ENCODE measurements at regions not wholly inside any gene's neighbourhood (a gene's known extent, or its start where the extent isn't known, plus 50 kb on each side); places are given as distances from the start of the nearest gene placed in this dataset.
A peak's percentile ranks its signal among the peaks of the same experiment; 100 is the strongest.

- DNase-seq (ENCODE audit: low read depth): no peak
Observed at GRCh38 chr5:91690921-91691320, 307.8 kb upstream of the ARRDC3 start.

GRCh38 chr5:91687430-91687829, 304.3 kb upstream of the ARRDC3 start:
- DNase-seq (ENCODE audit: low read depth): no peak

- DNase-seq (ENCODE audit: low read depth): no peak
Observed at GRCh38 chr5:91684625-91685024, 301.5 kb upstream of the ARRDC3 start.

- DNase-seq (ENCODE audit: low read depth): no peak
Observed at GRCh38 chr5:91670563-91670962, 287.4 kb upstream of the ARRDC3 start.

- DNase-seq (ENCODE audit: low read depth): no peak
Observed at GRCh38 chr5:91670122-91670521, 287.0 kb upstream of the ARRDC3 start.

- DNase-seq (ENCODE audit: low read depth): no peak
Observed at GRCh38 chr5:91668261-91668660, 285.1 kb upstream of the ARRDC3 start.

GRCh38 chr5:91652678-91653077, 269.6 kb upstream of the ARRDC3 start:
- DNase-seq (ENCODE audit: low read depth): no peak

- DNase-seq (ENCODE audit: low read depth): no peak
Observed at GRCh38 chr5:91651704-91652103, 268.6 kb upstream of the ARRDC3 start.

- no peak for DNase-seq (ENCODE audit: low read depth)
Observed at GRCh38 chr5:91645347-91645746, 262.2 kb upstream of the ARRDC3 start.

GRCh38 chr5:91643797-91644196, 260.7 kb upstream of the ARRDC3 start:
- no peak for DNase-seq (ENCODE audit: low read depth)

- DNase-seq (ENCODE audit: low read depth): no peak
Observed at GRCh38 chr5:91642581-91642980, 259.5 kb upstream of the ARRDC3 start.

- peak; percentile 77 for DNase-seq (ENCODE audit: low read depth)
Observed at GRCh38 chr5:91641730-91642350, 258.7 kb upstream of the ARRDC3 start.

GRCh38 chr5:91639744-91640143, 256.6 kb upstream of the ARRDC3 start:
- no peak for DNase-seq (ENCODE audit: low read depth)

GRCh38 chr5:91638010-91638409, 254.9 kb upstream of the ARRDC3 start:
- DNase-seq (ENCODE audit: low read depth): no peak

GRCh38 chr5:91635950-91636734, 253.0 kb upstream of the ARRDC3 start:
- DNase-seq (ENCODE audit: low read depth): no peak

- no peak for DNase-seq (ENCODE audit: low read depth)
Observed at GRCh38 chr5:91632871-91633270, 249.8 kb upstream of the ARRDC3 start.

- no peak for DNase-seq (ENCODE audit: low read depth)
Observed at GRCh38 chr5:91611746-91612145, 228.6 kb upstream of the ARRDC3 start.

GRCh38 chr5:91607675-91608074, 224.6 kb upstream of the ARRDC3 start:
- DNase-seq (ENCODE audit: low read depth): no peak

- no peak for DNase-seq (ENCODE audit: low read depth)
Observed at GRCh38 chr5:91599863-91600262, 216.7 kb upstream of the ARRDC3 start.

GRCh38 chr5:91598216-91598615, 215.1 kb upstream of the ARRDC3 start:
- DNase-seq (ENCODE audit: low read depth): peak; percentile 5

GRCh38 chr5:91595424-91595823, 212.3 kb upstream of the ARRDC3 start:
- no peak for DNase-seq (ENCODE audit: low read depth)

GRCh38 chr5:91591076-91591475, 208.0 kb upstream of the ARRDC3 start:
- no peak for DNase-seq (ENCODE audit: low read depth)

GRCh38 chr5:91586232-91586631, 203.1 kb upstream of the ARRDC3 start:
- no peak for DNase-seq (ENCODE audit: low read depth)

Measured in myocyte (in vitro differentiated cells).